ENCODE measurements at regions not wholly inside any gene's neighbourhood (a gene's known extent, or its start where the extent isn't known, plus 50 kb on each side); places are given as distances from the start of the nearest gene placed in this dataset.

- Histone ChIP-seq H2BK5ac (ENCODE audit: low read depth, low read length, poor library complexity, severe bottlenecking) (no peak overlapping the region), H3K36me3 (ENCODE audit: control insufficient read depth, insufficient read depth, low read length) (no peaks in the 10 kb centered on the region), H4K91ac (ENCODE audit: insufficient read depth, low read depth, low read length) (no peak overlapping the region), H2BK15ac (ENCODE audit: low read depth, low read length) (no peak overlapping the region), H4K20me1 (ENCODE audit: insufficient read depth, low read length) (no peaks in the 10 kb centered on the region), H3K4me3 (ENCODE audit: insufficient read depth, low read depth, low read length) (no peak overlapping the region), H4K5ac (ENCODE audit: low read depth, low read length) (no peak overlapping the region), H2AFZ (replicated peaks; ENCODE audit: low read length, poor library complexity) (no peak overlapping the region), H2AK5ac (ENCODE audit: low read depth, low read length) (no peak overlapping the region), H3K4ac (ENCODE audit: low read depth, low read length) (no peak overlapping the region), H3K79me1 (ENCODE audit: low read depth in 1 of 2, low read length in 2 of 2) (no peaks in the 10 kb centered on the region), H3K4me2 (ENCODE audit: low read depth, low read length) (no peak overlapping the region), H3K9ac (ENCODE audit: low read depth, low read length) (no peak overlapping the region), H3K14ac (replicated peaks; ENCODE audit: low read depth, low read length) (no peak overlapping the region), H3K18ac (ENCODE audit: low read depth, low read length) (no peak overlapping the region), H3K9me1 (ENCODE audit: insufficient read depth, low read length) (no peaks in the 10 kb centered on the region), H2BK20ac (ENCODE audit: low read depth, low read length) (no peak overlapping the region), H3K9me3 (ENCODE audit: control insufficient read depth, insufficient read depth, low read length) (no peaks in the 10 kb centered on the region; the same call in 1 of the 2 replicates), H2AK9ac (replicated peaks; ENCODE audit: low read depth, low read length, poor library complexity) (no peak overlapping the region), H4K8ac (ENCODE audit: low read depth in 2 of 2, low read length in 2 of 2) (no peak overlapping the region), H2BK120ac (ENCODE audit: low read depth, low read length) (no peak overlapping the region), H3K23ac (ENCODE audit: low read depth, low read length) (no peak overlapping the region), H3K56ac (ENCODE audit: extremely low read depth, insufficient read depth, low read length) (no peak overlapping the region), H3K27me3 (ENCODE audit: control insufficient read depth, insufficient read depth, low read length) (no peaks in the 10 kb centered on the region), H3K27ac (ENCODE audit: insufficient read depth, low read length) (no peak overlapping the region), H3K4me1 (ENCODE audit: control insufficient read depth, insufficient read depth, low read length) (no peaks in the 10 kb centered on the region)
- ChIA-PET CTCF (no interaction called here), POLR2A (ENCODE audit: unreplicated experiment) (no interaction called here)
- no peak for DNase-seq
- TF ChIP-seq MXI1 (IDR thresholded peaks at IDR 0.05; ENCODE audit: borderline replicate concordance, low read depth, low read length): no peak
- TF ChIP-seq CTCF (conservative IDR thresholded peaks at IDR 0.05; ENCODE audit: low read depth, low read length): no peak
- no peak for ATAC-seq (ENCODE audit: low read depth)
- WGBS, 2 experiments (ENCODE audit: extremely low coverage in 2 of 2, insufficient read length in 1 of 2): no CpG with 5 or more reads among the region's 2 CpGs
- intact Hi-C loops (cut with micrococcal nuclease): no loop called here
- dilution Hi-C loops (cut with HindIII; ENCODE audit: low sequenced_read_pairs, unreplicated experiment): no loop called here
- no TSS peak for BruUV-seq (replicated peaks)
- in situ Hi-C loops (cut with MboI; ENCODE audit: low sequenced_read_pairs): no loop called here
Observed at GRCh38 chr9:30815585-30815984, 1568.9 kb upstream of the ACO1 start.
